ACHN (cell line): ENCODE measurements at regions not wholly inside any gene's neighbourhood (a gene's known extent, or its start where the extent isn't known, plus 50 kb on each side); places are given as distances from the start of the nearest gene placed in this dataset.
"Not testable (repeated sequence)": the region's sequence is repeated elsewhere in the genome, so short reads cannot be mapped to it uniquely, and the experiment has no call there.

Source experiments
- DNase-seq: peaks from one replicate; pipeline ENCODE4 v3.0.0-alpha.2; 2015
- in situ Hi-C: cut with HindIII; loops from 2 replicates; pipeline ENCODE4 v1.10.0; 2017; ENCODE audit warnings: low sequenced_read_pairs, low pct_ligation_motif_present, low pct_unique_long_range_greater_than_20kb

- in situ Hi-C loops: no loop called here
- DNase-seq: no peak
Measured at GRCh38 chr4:37555322-37555721, 130.9 kb downstream of the RELL1 start.

- in situ Hi-C loops, DNase-seq: not testable (repeated sequence)
Measured at GRCh38 chr4:37549866-37550265, 136.3 kb downstream of the RELL1 start.

- in situ Hi-C loops: no loop called here
- DNase-seq: peak; percentile 94
Measured at GRCh38 chr4:37549041-37549440, 137.1 kb downstream of the RELL1 start.

- in situ Hi-C loops: no loop called here
- no peak for DNase-seq
Measured at GRCh38 chr4:37546586-37546985, 139.6 kb downstream of the RELL1 start.

GRCh38 chr4:37542706-37543105 lies 143.5 kb downstream of the RELL1 start:
- no peak for DNase-seq
- in situ Hi-C loops: no loop called here

- DNase-seq: no peak
- in situ Hi-C loops: no loop called here
Measured at GRCh38 chr4:37541956-37542355, 144.2 kb downstream of the RELL1 start.

GRCh38 chr4:37540486-37540885 lies 145.7 kb downstream of the RELL1 start:
- no peak for DNase-seq

GRCh38 chr4:37538931-37539330 lies 147.2 kb downstream of the RELL1 start:
- DNase-seq: no peak
- in situ Hi-C loops: no loop called here

More at GRCh38 chr4:37540486-37540885, 145.7 kb downstream of the RELL1 start:
- in situ Hi-C loops: no loop called here

GRCh38 chr4:37537484-37537883 lies 148.7 kb downstream of the RELL1 start:
- in situ Hi-C loops: no loop called here
- no peak for DNase-seq

GRCh38 chr4:37535872-37536271 lies 150.3 kb downstream of the RELL1 start:
- DNase-seq: no peak
- in situ Hi-C loops: no loop called here

- no peak for DNase-seq
- in situ Hi-C loops: no loop called here
Measured at GRCh38 chr4:37533286-37534033, 152.7 kb downstream of the RELL1 start.

GRCh38 chr4:37531151-37531550 lies 155.0 kb downstream of the RELL1 start:
- in situ Hi-C loops: no loop called here
- no peak for DNase-seq

- in situ Hi-C loops: no loop called here
- DNase-seq: no peak
Measured at GRCh38 chr4:37530451-37530850, 155.7 kb downstream of the RELL1 start.

- in situ Hi-C loops: no loop called here
- DNase-seq: no peak
Measured at GRCh38 chr4:37528166-37528885, 157.8 kb downstream of the RELL1 start.

- in situ Hi-C loops: no loop called here
- no peak for DNase-seq
Measured at GRCh38 chr4:37524267-37524666, 161.9 kb downstream of the RELL1 start.

- in situ Hi-C loops: no loop called here
- no peak for DNase-seq
Measured at GRCh38 chr4:37522996-37523395, 163.2 kb downstream of the RELL1 start.

GRCh38 chr4:37517326-37517725 lies 168.8 kb downstream of the RELL1 start:
- in situ Hi-C loops: no loop called here

GRCh38 chr4:37516057-37516775 lies 170.0 kb downstream of the RELL1 start:
- in situ Hi-C loops: no loop called here
- no peak for DNase-seq

More at GRCh38 chr4:37517326-37517725, 168.8 kb downstream of the RELL1 start:
- DNase-seq: no peak

- in situ Hi-C loops: no loop called here
- no peak for DNase-seq
Measured at GRCh38 chr4:37510626-37511025, 175.6 kb downstream of the RELL1 start.
